ENCODE measurements at regions not wholly inside any gene's neighbourhood (a gene's known extent, or its start where the extent isn't known, plus 50 kb on each side); places are given as distances from the start of the nearest gene placed in this dataset.

- H3K9me3 Mint-ChIP-seq: peaks cover 4% of the 10 kb centered on the region
- peaks cover 70% of the 10 kb centered on the region for H3K4me1 Mint-ChIP-seq
- no peak overlapping the region for H3K4me3 Mint-ChIP-seq
- DNase-seq (ENCODE audit: low spot score in 2 of 2, unreplicated experiment in 2 of 2): no peak
- no peak for TF ChIP-seq CTCF (IDR thresholded peaks at IDR 0.05; ENCODE audit: unreplicated experiment)
- H3K27ac Mint-ChIP-seq: peak overlapping the region; percentile 86
- no peaks in the 10 kb centered on the region for H3K36me3 Mint-ChIP-seq
- no peaks in the 10 kb centered on the region for H3K27me3 Mint-ChIP-seq (ENCODE audit: low read depth)
These were observed 52.5 kb upstream of the SLC14A2 start for GRCh38 chr18:45562567-45563479.

- no peaks in the 10 kb centered on the region for H3K27me3 Mint-ChIP-seq (ENCODE audit: low read depth)
- DNase-seq (ENCODE audit: low spot score in 2 of 2, unreplicated experiment in 2 of 2): no peak
- H3K4me1 Mint-ChIP-seq: peaks cover 81% of the 10 kb centered on the region
- TF ChIP-seq CTCF (IDR thresholded peaks at IDR 0.05; ENCODE audit: unreplicated experiment): no peak
- no peaks in the 10 kb centered on the region for H3K36me3 Mint-ChIP-seq
- no peak overlapping the region for H3K4me3 Mint-ChIP-seq
- H3K27ac Mint-ChIP-seq: no peak overlapping the region
- H3K9me3 Mint-ChIP-seq: peaks cover 8% of the 10 kb centered on the region
These were observed 49.9 kb upstream of the SLC14A2 start for GRCh38 chr18:45565280-45565970.

All from mesothelial cell of epicardium (in vitro differentiated cells).